ENCODE measurements at regions not wholly inside any gene's neighbourhood (a gene's known extent, or its start where the extent isn't known, plus 50 kb on each side); places are given as distances from the start of the nearest gene placed in this dataset.

- no peak for DNase-seq (ENCODE audit: low read depth)
- H3K4me3 ChIP-seq (ENCODE audit: low read depth, low read length): no peak overlapping the region
- TF ChIP-seq MAX (IDR thresholded peaks at IDR 0.05; ENCODE audit: low read depth, low read length): no peak
- TF ChIP-seq POLR2A (IDR thresholded peaks at IDR 0.05; ENCODE audit: extremely low read depth, insufficient read length): no peak
- TF ChIP-seq CTCF (IDR thresholded peaks at IDR 0.05; ENCODE audit: low read depth, low read length): no peak
- no peak for TF ChIP-seq MYC (IDR thresholded peaks at IDR 0.05; ENCODE audit: low read depth, low read length)
Observed at GRCh38 chr13:22200440-22200839, 529.6 kb downstream of the FGF9 start.

- no peak for TF ChIP-seq CTCF (IDR thresholded peaks at IDR 0.05; ENCODE audit: low read depth, low read length)
- TF ChIP-seq MAX (IDR thresholded peaks at IDR 0.05; ENCODE audit: low read depth, low read length): no peak
- no peak for TF ChIP-seq POLR2A (IDR thresholded peaks at IDR 0.05; ENCODE audit: extremely low read depth, insufficient read length)
- no peak for TF ChIP-seq MYC (IDR thresholded peaks at IDR 0.05; ENCODE audit: low read depth, low read length)
- DNase-seq (ENCODE audit: low read depth): no peak
- H3K4me3 ChIP-seq (ENCODE audit: low read depth, low read length): no peak overlapping the region
Observed at GRCh38 chr13:22201375-22201925, 530.6 kb downstream of the FGF9 start.

- no peak overlapping the region for H3K4me3 ChIP-seq (ENCODE audit: low read depth, low read length)
- no peak for TF ChIP-seq MAX (IDR thresholded peaks at IDR 0.05; ENCODE audit: low read depth, low read length)
- TF ChIP-seq POLR2A (IDR thresholded peaks at IDR 0.05; ENCODE audit: extremely low read depth, insufficient read length): no peak
- no peak for TF ChIP-seq MYC (IDR thresholded peaks at IDR 0.05; ENCODE audit: low read depth, low read length)
- TF ChIP-seq CTCF (IDR thresholded peaks at IDR 0.05; ENCODE audit: low read depth, low read length): no peak
- no peak for DNase-seq (ENCODE audit: low read depth)
Observed at GRCh38 chr13:22210134-22210930, 539.5 kb downstream of the FGF9 start.

- TF ChIP-seq MAX (IDR thresholded peaks at IDR 0.05; ENCODE audit: low read depth, low read length) (no peak), POLR2A (IDR thresholded peaks at IDR 0.05; ENCODE audit: extremely low read depth, insufficient read length) (no peak), CTCF (IDR thresholded peaks at IDR 0.05; ENCODE audit: low read depth, low read length) (no peak), MYC (IDR thresholded peaks at IDR 0.05; ENCODE audit: low read depth, low read length) (no peak)
- DNase-seq (ENCODE audit: low read depth): no peak
- no peak overlapping the region for H3K4me3 ChIP-seq (ENCODE audit: low read depth, low read length)
Observed at GRCh38 chr13:22211876-22212275, 541.0 kb downstream of the FGF9 start.

- no peak for TF ChIP-seq CTCF (IDR thresholded peaks at IDR 0.05; ENCODE audit: low read depth, low read length)
- no peak for TF ChIP-seq MYC (IDR thresholded peaks at IDR 0.05; ENCODE audit: low read depth, low read length)
- TF ChIP-seq POLR2A (IDR thresholded peaks at IDR 0.05; ENCODE audit: extremely low read depth, insufficient read length): no peak
- no peak for TF ChIP-seq MAX (IDR thresholded peaks at IDR 0.05; ENCODE audit: low read depth, low read length)
- no peak overlapping the region for H3K4me3 ChIP-seq (ENCODE audit: low read depth, low read length)
- DNase-seq (ENCODE audit: low read depth): no peak
Observed at GRCh38 chr13:22212576-22212975, 541.7 kb downstream of the FGF9 start.
